ENCODE measurements at regions not wholly inside any gene's neighbourhood (a gene's known extent, or its start where the extent isn't known, plus 50 kb on each side); places are given as distances from the start of the nearest gene placed in this dataset.

GRCh38 chr15:100807028-100807427 is 72.6 kb upstream of the ALDH1A3 start:
- no peak overlapping the region for H2AK5ac ChIP-seq (ENCODE audit: low read length, severe bottlenecking)
- no peak overlapping the region for H4K91ac ChIP-seq (ENCODE audit: low read length)
- no peak overlapping the region for H3K4ac ChIP-seq (ENCODE audit: low read depth in 1 of 2, low read length in 2 of 2)
- no peak overlapping the region for H3K9ac ChIP-seq (ENCODE audit: low read length)
- no peak for DNase-seq
- H3K36me3 ChIP-seq (ENCODE audit: control insufficient read depth in 1 of 2, insufficient read depth in 2 of 2, low read depth in 1 of 2, low read length in 2 of 2): no peaks in the 10 kb centered on the region
- H3K4me2 ChIP-seq (ENCODE audit: low read length, poor library complexity, severe bottlenecking): no peak overlapping the region
- H2BK15ac ChIP-seq (ENCODE audit: low read depth, poor library complexity, severe bottlenecking): no peak overlapping the region
- H3K14ac ChIP-seq (ENCODE audit: low read length in 2 of 2): no peak overlapping the region
- H3K4me1 ChIP-seq (ENCODE audit: control insufficient read depth, insufficient read depth, low read depth, low read length): no peaks in the 10 kb centered on the region
- H3K9me3 ChIP-seq (ENCODE audit: control insufficient read depth, low read length): no peaks in the 10 kb centered on the region
- WGBS: 69% methylated on average over 3 of the region's 3 CpGs
- no peak overlapping the region for H2BK5ac ChIP-seq (ENCODE audit: low read depth, low read length, poor library complexity, severe bottlenecking)
- H3K4me3 ChIP-seq (ENCODE audit: insufficient read depth in 1 of 2, low read depth in 1 of 2, low read length in 2 of 2): no peak overlapping the region
- no peak overlapping the region for H2BK12ac ChIP-seq (ENCODE audit: low read length in 2 of 2)
- H2AFZ ChIP-seq (ENCODE audit: low read depth, low read length): no peak overlapping the region
- no peak overlapping the region for H3K18ac ChIP-seq (ENCODE audit: low read depth in 1 of 2, low read length in 2 of 2)
- no peak overlapping the region for H3K27ac ChIP-seq (ENCODE audit: low read length, poor library complexity, severe bottlenecking)
- no peaks in the 10 kb centered on the region for H3K27me3 ChIP-seq (ENCODE audit: control insufficient read depth in 1 of 2, insufficient read depth in 1 of 2, low read length in 2 of 2)
- H3K79me1 ChIP-seq (replicated peaks; ENCODE audit: low read length, poor library complexity, severe bottlenecking): no peaks in the 10 kb centered on the region
- H2BK120ac ChIP-seq (ENCODE audit: low read depth, low read length): no peak overlapping the region
- H3K23ac ChIP-seq (ENCODE audit: low read length in 2 of 2): no peak overlapping the region
- H4K8ac ChIP-seq (ENCODE audit: low read length): no peak overlapping the region

DNA sequence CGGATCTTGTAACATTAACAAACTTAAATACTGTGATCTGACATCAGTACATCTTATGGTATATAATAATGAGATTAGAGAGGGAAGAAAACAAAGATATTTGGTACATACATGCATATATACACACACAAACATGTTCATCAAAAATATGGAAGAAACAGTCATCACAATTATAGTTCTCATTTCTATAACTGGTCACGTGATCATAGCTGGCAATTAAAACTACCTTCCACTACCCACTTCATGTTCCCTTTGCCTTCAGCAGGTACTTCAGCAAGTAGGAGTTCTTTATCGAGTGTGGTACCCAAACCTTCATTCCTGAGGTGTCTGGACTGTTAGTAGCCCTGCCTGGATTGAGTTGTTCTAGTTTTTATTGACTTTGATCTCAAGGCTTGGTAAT is 70.9 kb upstream of the ALDH1A3 start:
- no peak overlapping the region for H3K14ac ChIP-seq (ENCODE audit: low read length in 2 of 2)
- no peak overlapping the region for H2BK120ac ChIP-seq (ENCODE audit: low read depth, low read length)
- H3K4ac ChIP-seq (ENCODE audit: low read depth in 1 of 2, low read length in 2 of 2): no peak overlapping the region
- H4K91ac ChIP-seq (ENCODE audit: low read length): no peak overlapping the region
- H3K79me1 ChIP-seq (replicated peaks; ENCODE audit: low read length, poor library complexity, severe bottlenecking): no peaks in the 10 kb centered on the region
- DNase-seq: no peak
- H4K8ac ChIP-seq (ENCODE audit: low read length): no peak overlapping the region
- no peak overlapping the region for H2AFZ ChIP-seq (ENCODE audit: low read depth, low read length)
- no peak overlapping the region for H3K9ac ChIP-seq (ENCODE audit: low read length)
- no peak overlapping the region for H3K18ac ChIP-seq (ENCODE audit: low read depth in 1 of 2, low read length in 2 of 2)
- no peaks in the 10 kb centered on the region for H3K9me3 ChIP-seq (ENCODE audit: control insufficient read depth, low read length)
- H3K36me3 ChIP-seq (ENCODE audit: control insufficient read depth in 1 of 2, insufficient read depth in 2 of 2, low read depth in 1 of 2, low read length in 2 of 2): no peaks in the 10 kb centered on the region
- WGBS: 75% methylated on average over 2 of the region's 3 CpGs
- H3K4me1 ChIP-seq (ENCODE audit: control insufficient read depth, insufficient read depth, low read depth, low read length): no peaks in the 10 kb centered on the region
- H3K27ac ChIP-seq (ENCODE audit: low read length, poor library complexity, severe bottlenecking): no peak overlapping the region
- no peak overlapping the region for H2BK5ac ChIP-seq (ENCODE audit: low read depth, low read length, poor library complexity, severe bottlenecking)
- no peak overlapping the region for H3K4me2 ChIP-seq (ENCODE audit: low read length, poor library complexity, severe bottlenecking)
- H3K27me3 ChIP-seq (ENCODE audit: control insufficient read depth in 1 of 2, insufficient read depth in 1 of 2, low read length in 2 of 2): no peaks in the 10 kb centered on the region
- no peak overlapping the region for H2AK5ac ChIP-seq (ENCODE audit: low read length, severe bottlenecking)
- no peak overlapping the region for H2BK15ac ChIP-seq (ENCODE audit: low read depth, poor library complexity, severe bottlenecking)
- H3K23ac ChIP-seq (ENCODE audit: low read length in 2 of 2): no peak overlapping the region
- H3K4me3 ChIP-seq (ENCODE audit: insufficient read depth in 1 of 2, low read depth in 1 of 2, low read length in 2 of 2): no peak overlapping the region
- no peak overlapping the region for H2BK12ac ChIP-seq (ENCODE audit: low read length in 2 of 2)

- no peak overlapping the region for H2AFZ ChIP-seq (ENCODE audit: low read depth, low read length)
- no peak overlapping the region for H2BK12ac ChIP-seq (ENCODE audit: low read length in 2 of 2)
- no peak overlapping the region for H4K91ac ChIP-seq (ENCODE audit: low read length)
- H3K27ac ChIP-seq (ENCODE audit: low read length, poor library complexity, severe bottlenecking): no peak overlapping the region
- H2BK120ac ChIP-seq (ENCODE audit: low read depth, low read length): no peak overlapping the region
- H2BK15ac ChIP-seq (ENCODE audit: low read depth, poor library complexity, severe bottlenecking): no peak overlapping the region
- H4K8ac ChIP-seq (ENCODE audit: low read length): no peak overlapping the region
- no peak overlapping the region for H3K4ac ChIP-seq (ENCODE audit: low read depth in 1 of 2, low read length in 2 of 2)
- H3K23ac ChIP-seq (ENCODE audit: low read length in 2 of 2): no peak overlapping the region
- no peak overlapping the region for H3K9ac ChIP-seq (ENCODE audit: low read length)
- no peaks in the 10 kb centered on the region for H3K4me1 ChIP-seq (ENCODE audit: control insufficient read depth, insufficient read depth, low read depth, low read length)
- H3K27me3 ChIP-seq (ENCODE audit: control insufficient read depth in 1 of 2, insufficient read depth in 1 of 2, low read length in 2 of 2): no peaks in the 10 kb centered on the region
- no peak overlapping the region for H3K4me2 ChIP-seq (ENCODE audit: low read length, poor library complexity, severe bottlenecking)
- H2BK5ac ChIP-seq (ENCODE audit: low read depth, low read length, poor library complexity, severe bottlenecking): no peak overlapping the region
- no peak overlapping the region for H3K4me3 ChIP-seq (ENCODE audit: insufficient read depth in 1 of 2, low read depth in 1 of 2, low read length in 2 of 2)
- no peak overlapping the region for H3K14ac ChIP-seq (ENCODE audit: low read length in 2 of 2)
- H3K36me3 ChIP-seq (ENCODE audit: control insufficient read depth in 1 of 2, insufficient read depth in 2 of 2, low read depth in 1 of 2, low read length in 2 of 2): no peaks in the 10 kb centered on the region
- no peak for DNase-seq
- no peaks in the 10 kb centered on the region for H3K9me3 ChIP-seq (ENCODE audit: control insufficient read depth, low read length)
- H3K79me1 ChIP-seq (replicated peaks; ENCODE audit: low read length, poor library complexity, severe bottlenecking): no peaks in the 10 kb centered on the region
- H2AK5ac ChIP-seq (ENCODE audit: low read length, severe bottlenecking): no peak overlapping the region
- no peak overlapping the region for H3K18ac ChIP-seq (ENCODE audit: low read depth in 1 of 2, low read length in 2 of 2)
These were observed 70.5 kb upstream of the ALDH1A3 start for GRCh38 chr15:100809151-100809550.

DNA sequence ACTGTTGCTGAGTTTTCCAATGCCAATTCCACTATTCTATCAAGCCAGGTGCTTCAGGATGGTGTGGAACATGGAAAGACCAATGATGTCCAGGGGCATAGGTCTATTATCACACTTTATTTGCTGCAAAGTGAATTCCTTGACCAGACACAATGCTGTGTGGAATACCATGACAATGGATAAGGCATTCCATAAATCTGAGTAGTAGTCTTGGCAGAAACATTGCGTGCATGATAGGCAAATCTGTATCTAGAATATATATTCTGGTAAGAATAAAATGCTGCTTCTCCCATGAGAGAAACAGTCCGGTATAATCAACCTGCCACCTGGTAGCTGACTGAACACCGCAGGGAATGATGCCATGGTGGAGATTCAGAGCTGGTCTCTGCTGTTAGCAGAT is 70.0 kb upstream of the ALDH1A3 start:
- Histone ChIP-seq H3K27ac (ENCODE audit: low read length, poor library complexity, severe bottlenecking) (no peak overlapping the region), H3K23ac (ENCODE audit: low read length in 2 of 2) (no peak overlapping the region), H3K4me3 (ENCODE audit: insufficient read depth in 1 of 2, low read depth in 1 of 2, low read length in 2 of 2) (no peak overlapping the region), H4K91ac (ENCODE audit: low read length) (no peak overlapping the region), H3K4me2 (ENCODE audit: low read length, poor library complexity, severe bottlenecking) (no peak overlapping the region), H3K18ac (ENCODE audit: low read depth in 1 of 2, low read length in 2 of 2) (no peak overlapping the region), H2AFZ (ENCODE audit: low read depth, low read length) (no peak overlapping the region), H3K14ac (ENCODE audit: low read length in 2 of 2) (no peak overlapping the region), H3K36me3 (ENCODE audit: control insufficient read depth in 1 of 2, insufficient read depth in 2 of 2, low read depth in 1 of 2, low read length in 2 of 2) (no peaks in the 10 kb centered on the region), H3K4me1 (ENCODE audit: control insufficient read depth, insufficient read depth, low read depth, low read length) (no peaks in the 10 kb centered on the region), H4K8ac (ENCODE audit: low read length) (no peak overlapping the region), H2AK5ac (ENCODE audit: low read length, severe bottlenecking) (no peak overlapping the region), H3K9ac (ENCODE audit: low read length) (no peak overlapping the region), H2BK120ac (ENCODE audit: low read depth, low read length) (no peak overlapping the region), H3K27me3 (ENCODE audit: control insufficient read depth in 1 of 2, insufficient read depth in 1 of 2, low read length in 2 of 2) (no peaks in the 10 kb centered on the region), H3K79me1 (replicated peaks; ENCODE audit: low read length, poor library complexity, severe bottlenecking) (no peaks in the 10 kb centered on the region), H3K4ac (ENCODE audit: low read depth in 1 of 2, low read length in 2 of 2) (no peak overlapping the region), H3K9me3 (ENCODE audit: control insufficient read depth, low read length) (no peaks in the 10 kb centered on the region), H2BK12ac (ENCODE audit: low read length in 2 of 2) (no peak overlapping the region), H2BK15ac (ENCODE audit: low read depth, poor library complexity, severe bottlenecking) (no peak overlapping the region), H2BK5ac (ENCODE audit: low read depth, low read length, poor library complexity, severe bottlenecking) (no peak overlapping the region)
- no peak for DNase-seq
- 92% methylated on average over 3 of the region's 3 CpGs for WGBS

Data from mesenchymal stem cell (in vitro differentiated cells and primary cell).